Neural progenitor cell (in vitro differentiated cells): ENCODE measurements at regions not wholly inside any gene's neighbourhood (a gene's known extent, or its start where the extent isn't known, plus 50 kb on each side); places are given as distances from the start of the nearest gene placed in this dataset.

Experiments
- DNase-seq: peaks from one replicate; pipeline ENCODE4 v3.0.0-alpha.2; 2016; ENCODE audit warnings: low spot score
- H2AFZ ChIP-seq: fragments of 200-600 bp; sonication (generic); replicated peaks from 2 replicates; pipeline ENCODE4 v1.6.1; 2016; ENCODE audit warnings: antibody characterized with exemption
- H3F3A ChIP-seq: fragments of 200-600 bp; sonication (generic); 2 replicates; pipeline ENCODE4 v1.6.1; 2016; ENCODE audit warnings: antibody characterized with exemption, low read depth
- H3K27ac ChIP-seq: fragments of 200-600 bp; sonication (generic); 2 replicates; pipeline ENCODE4 v1.5.1; 2016; ENCODE audit warnings: mild to moderate bottlenecking
- H3K27me3 ChIP-seq: fragments of 200-600 bp; sonication (generic); 2 replicates; pipeline ENCODE4 v1.6.1; 2016; ENCODE audit warnings: mild to moderate bottlenecking, moderate library complexity
- H3K36me3 ChIP-seq: fragments of 200-600 bp; sonication (generic); 2 replicates; pipeline ENCODE4 v1.5.1; 2016
- H3K4me1 ChIP-seq: fragments of 200-600 bp; sonication (generic); 2 replicates; pipeline ENCODE4 v1.6.1; 2016; ENCODE audit warnings: mixed run types
- H3K4me2 ChIP-seq: fragments of 200-600 bp; sonication (generic); 2 replicates; pipeline ENCODE4 v1.6.1; 2016
- H3K4me3 ChIP-seq: fragments of 200-600 bp; sonication (generic); 2 replicates; pipeline ENCODE4 v1.5.1; 2016
- H3K79me2 ChIP-seq: fragments of 200-600 bp; sonication (generic); 2 replicates; pipeline ENCODE4 v1.6.1; 2016; ENCODE audit warnings: low read depth
- H3K9ac ChIP-seq: fragments of 200-600 bp; sonication (generic); 2 replicates; pipeline ENCODE4 v1.6.1; 2016
- H3K9me3 ChIP-seq: fragments of 200-600 bp; sonication (generic); 2 replicates; pipeline ENCODE4 v1.5.1; 2016; ENCODE audit warnings: low read depth
- H4K20me1 ChIP-seq: fragments of 200-600 bp; sonication (generic); 2 replicates; pipeline ENCODE4 v1.6.1; 2016; ENCODE audit warnings: low read depth
- H3K27ac Mint-ChIP-seq: 3 replicates; pipeline ENCODE4 v1.8.0; 2021; ENCODE audit warnings: mixed read lengths
- H3K27me3 Mint-ChIP-seq: 2 replicates; pipeline ENCODE4 v1.8.0; 2022; ENCODE audit warnings: low read depth, mild to moderate bottlenecking, inconsistent platforms, moderate library complexity, mixed read lengths; ENCODE audit not compliant: insufficient read depth
- H3K36me3 Mint-ChIP-seq: 3 replicates; pipeline ENCODE4 v1.8.0; 2021; ENCODE audit warnings: mixed read lengths
- H3K4me1 Mint-ChIP-seq: 3 replicates; pipeline ENCODE4 v1.8.0; 2021; ENCODE audit warnings: mixed read lengths
- H3K4me3 Mint-ChIP-seq: 3 replicates; pipeline ENCODE4 v1.8.0; 2021; ENCODE audit warnings: mild to moderate bottlenecking, moderate library complexity, mixed read lengths
- H3K9me3 Mint-ChIP-seq: 3 replicates; pipeline ENCODE4 v1.8.0; 2020; ENCODE audit warnings: mixed read lengths
- CTCF ChIP-seq: fragments of 200-600 bp; sonication (generic); IDR thresholded peaks from 2 replicates; pipeline ENCODE4 v1.5.1; 2017; ENCODE audit warnings: antibody characterized with exemption, mild to moderate bottlenecking
- EZH2 ChIP-seq: fragments of 200-600 bp; sonication (generic); IDR thresholded peaks from 2 replicates; pipeline ENCODE4 v1.6.1; 2017; ENCODE audit warnings: antibody characterized with exemption, mild to moderate bottlenecking, moderate library complexity
- EZH2phosphoT487 ChIP-seq: fragments of 200-600 bp; sonication (generic); IDR thresholded peaks from 2 replicates; pipeline ENCODE4 v1.6.1; 2017; ENCODE audit warnings: antibody characterized with exemption

GRCh38 chr2:121038891-121039616, 245.9 kb downstream of the TFCP2L1 start:
- H3K4me3 ChIP-seq: no peak overlapping the region
- Mint-ChIP-seq H3K36me3 (no peaks in the 10 kb centered on the region), H3K27ac (no peak overlapping the region), H3K9me3 (peaks cover 2% of the 10 kb centered on the region), H3K27me3 (peaks cover 7% of the 10 kb centered on the region), H3K4me3 (no peak overlapping the region), H3K4me1 (peaks cover 10% of the 10 kb centered on the region)
- no peak for DNase-seq
- H3K27ac ChIP-seq: no peak overlapping the region
- no peak overlapping the region for H2AFZ ChIP-seq
- no peaks in the 10 kb centered on the region for H3K79me2 ChIP-seq
- no peak overlapping the region for H3K9ac ChIP-seq
- TF ChIP-seq CTCF (no peak), EZH2phosphoT487 (no peak), EZH2 (no peak)
- no peaks in the 10 kb centered on the region for H3K4me1 ChIP-seq
- H3K36me3 ChIP-seq: no peaks in the 10 kb centered on the region
- H3K9me3 ChIP-seq: no peaks in the 10 kb centered on the region
- peaks cover 11% of the 10 kb centered on the region for H3K27me3 ChIP-seq
- no peaks in the 10 kb centered on the region for H4K20me1 ChIP-seq
- no peaks in the 10 kb centered on the region for H3F3A ChIP-seq
- H3K4me2 ChIP-seq: no peak overlapping the region

GRCh38 chr2:121039679-121040078, 245.3 kb downstream of the TFCP2L1 start:
- no peaks in the 10 kb centered on the region for H3K79me2 ChIP-seq
- H3K27me3 Mint-ChIP-seq: peaks cover 7% of the 10 kb centered on the region
- no peak overlapping the region for H3K27ac Mint-ChIP-seq
- no peak overlapping the region for H3K27ac ChIP-seq
- H3K4me1 ChIP-seq: no peaks in the 10 kb centered on the region
- no peak overlapping the region for H3K4me3 ChIP-seq
- TF ChIP-seq CTCF: no peak
- TF ChIP-seq EZH2: no peak
- TF ChIP-seq EZH2phosphoT487: no peak
- no peak overlapping the region for H3K4me3 Mint-ChIP-seq
- no peaks in the 10 kb centered on the region for H3K36me3 Mint-ChIP-seq
- H3K4me2 ChIP-seq: no peak overlapping the region
- H3K4me1 Mint-ChIP-seq: peaks cover 8% of the 10 kb centered on the region
- H3K9ac ChIP-seq: no peak overlapping the region
- peaks cover 2% of the 10 kb centered on the region for H3K9me3 Mint-ChIP-seq
- no peaks in the 10 kb centered on the region for H3K9me3 ChIP-seq
- H4K20me1 ChIP-seq: no peaks in the 10 kb centered on the region
- H3F3A ChIP-seq: no peaks in the 10 kb centered on the region
- no peaks in the 10 kb centered on the region for H3K36me3 ChIP-seq
- peaks cover 5% of the 10 kb centered on the region for H3K27me3 ChIP-seq
- H2AFZ ChIP-seq: no peak overlapping the region
- DNase-seq: no peak

- H3K4me1 Mint-ChIP-seq: peaks cover 8% of the 10 kb centered on the region
- H3K36me3 Mint-ChIP-seq: no peaks in the 10 kb centered on the region
- H2AFZ ChIP-seq: no peak overlapping the region
- H3K27ac Mint-ChIP-seq: no peak overlapping the region
- no peaks in the 10 kb centered on the region for H3K9me3 ChIP-seq
- H3K27me3 ChIP-seq: peaks cover 5% of the 10 kb centered on the region
- no peaks in the 10 kb centered on the region for H3K79me2 ChIP-seq
- peaks cover 2% of the 10 kb centered on the region for H3K9me3 Mint-ChIP-seq
- H3K36me3 ChIP-seq: no peaks in the 10 kb centered on the region
- no peak overlapping the region for H3K9ac ChIP-seq
- no peak overlapping the region for H3K4me3 ChIP-seq
- TF ChIP-seq EZH2: no peak
- no peak for TF ChIP-seq EZH2phosphoT487
- TF ChIP-seq CTCF: no peak
- no peak overlapping the region for H3K4me2 ChIP-seq
- no peak for DNase-seq
- H3K27ac ChIP-seq: no peak overlapping the region
- H3K27me3 Mint-ChIP-seq: peaks cover 11% of the 10 kb centered on the region
- no peaks in the 10 kb centered on the region for H3F3A ChIP-seq
- no peak overlapping the region for H3K4me3 Mint-ChIP-seq
- H4K20me1 ChIP-seq: no peaks in the 10 kb centered on the region
- H3K4me1 ChIP-seq: no peaks in the 10 kb centered on the region
Measured at GRCh38 chr2:121041516-121041915, 243.5 kb downstream of the TFCP2L1 start.
